Tibial artery (tissue), 4 donors: ENCODE measurements at regions not wholly inside any gene's neighbourhood (a gene's known extent, or its start where the extent isn't known, plus 50 kb on each side); places are given as distances from the start of the nearest gene placed in this dataset.

Source experiments
- DNase-seq, 2 donors: peaks; one replicate each; pipeline ENCODE4 v3.0.0-alpha.2; 2019
- H3K27ac ChIP-seq, 2 donors: fragments of 200-600 bp; sonication (generic) in 1 of 2; 1 replicate in 1 of 2; 2 replicates in 1 of 2; pipeline ENCODE4 v1.5.1; 2018 to 2019; ENCODE audit warnings: mild to moderate bottlenecking in 1 of 2
- H3K27me3 ChIP-seq, 2 donors: fragments of 200-600 bp; sonication (generic) in 1 of 2; one replicate each; pipeline versions ENCODE4 v1.5.1 to v1.6.0; 2016 to 2019
- H3K36me3 ChIP-seq, 3 donors: fragments of 200-600 bp; sonication (generic) in 2 of 3; one replicate each; pipeline ENCODE4 v1.5.1; 2016 to 2019; ENCODE audit warnings: mild to moderate bottlenecking in 2 of 3
- H3K4me1 ChIP-seq, 4 donors: fragments of 200-600 bp; sonication (generic) in 2 of 4; 1 replicate in 3 of 4; 2 replicates in 1 of 4; pipeline ENCODE4 v1.5.1; 2016 to 2019
- H3K4me3 ChIP-seq, 2 donors: fragments of 200-600 bp; sonication (generic) in 1 of 2; 1 replicate in 1 of 2; 2 replicates in 1 of 2; pipeline ENCODE4 v1.5.1; 2018 to 2019; ENCODE audit warnings: mild to moderate bottlenecking in 2 of 2
- H3K9me3 ChIP-seq, 3 donors: fragments of 200-600 bp; sonication (generic) in 1 of 3; one replicate each; pipeline ENCODE4 v1.5.1; 2016 to 2019
- CTCF ChIP-seq, 2 experiments: fragments of 200-600 bp in 1 of 2; fragments of 450-650 bp in 1 of 2; IDR thresholded peaks; one replicate each; pipeline ENCODE4 v1.5.1; 2017 to 2019; ENCODE audit warnings: antibody characterized with exemption in 2 of 2, mild to moderate bottlenecking in 1 of 2, moderate library complexity in 1 of 2
- intact Hi-C: fragments of 100-400 bp; cut with DNase I; formaldehyde crosslinking; loops from one replicate; pipeline ENCODE4 v1.15.0; 2023; ENCODE audit warnings: low total_unique reads

DNA sequence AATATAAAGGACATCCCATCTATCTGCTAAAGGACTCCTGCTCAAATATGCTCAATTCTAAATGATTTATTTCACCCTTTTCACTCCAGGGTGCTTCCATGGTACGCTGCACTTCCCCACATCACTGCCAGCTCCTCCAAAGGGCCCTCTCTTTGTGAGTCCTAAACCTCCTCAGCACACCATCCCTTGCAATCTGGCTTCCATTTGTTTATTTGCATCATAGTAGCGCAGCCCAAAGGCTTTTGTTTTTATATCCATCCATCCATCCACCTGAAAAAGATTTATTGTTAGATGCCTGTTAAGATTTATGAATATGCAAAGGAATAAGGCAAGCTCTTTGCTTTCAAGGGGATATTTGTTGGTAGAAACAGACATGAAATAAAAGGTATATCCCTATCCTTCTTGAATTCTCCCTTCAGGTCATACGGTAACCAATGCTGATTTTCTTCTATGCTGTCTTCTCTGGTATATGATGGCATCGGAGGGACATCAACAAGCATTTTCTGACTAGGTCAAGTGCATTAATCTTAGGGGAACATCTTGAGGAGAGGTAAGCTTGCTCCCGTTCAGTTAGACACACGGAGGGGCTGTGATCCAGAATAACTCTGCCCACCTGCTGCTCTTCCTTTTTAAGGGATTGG, 397.6 kb downstream of the LIG4 start:
- Histone ChIP-seq H3K4me1 (no peaks in the 10 kb centered on the region), H3K4me3 (no peak overlapping the region), H3K9me3 (no peaks in the 10 kb centered on the region), H3K27me3 (no peaks in the 10 kb centered on the region), H3K36me3 (no peaks in the 10 kb centered on the region), H3K27ac (no peak overlapping the region)
- TF ChIP-seq CTCF (IDR thresholded peaks at IDR 0.05): no peak
- no peak for DNase-seq
- intact Hi-C loops: no loop called here

DNA sequence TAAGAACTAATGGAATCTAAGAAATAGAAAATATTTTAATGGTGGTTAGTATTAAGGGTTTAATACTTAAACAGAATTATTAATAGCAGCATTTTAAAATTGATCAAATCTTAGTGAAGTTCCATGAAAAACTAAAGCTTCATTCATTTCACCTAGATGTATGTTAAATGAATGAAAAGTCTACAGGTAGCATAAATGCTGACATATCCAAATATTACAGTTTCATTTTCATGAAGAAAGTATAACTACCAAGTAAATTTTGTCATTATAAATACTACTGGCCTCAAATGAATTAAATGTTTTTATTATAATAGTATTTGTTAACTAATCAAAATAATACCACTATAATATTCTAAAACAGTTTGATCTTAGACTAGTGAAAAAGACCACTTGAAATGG, 403.3 kb downstream of the LIG4 start:
- TF ChIP-seq CTCF (IDR thresholded peaks at IDR 0.05): no peak
- H3K27ac ChIP-seq: no peak overlapping the region
- H3K9me3 ChIP-seq: no peaks in the 10 kb centered on the region
- intact Hi-C loops: no loop called here
- no peak overlapping the region for H3K4me3 ChIP-seq
- no peak for DNase-seq
- H3K27me3 ChIP-seq: no peaks in the 10 kb centered on the region
- no peaks in the 10 kb centered on the region for H3K4me1 ChIP-seq
- H3K36me3 ChIP-seq: no peaks in the 10 kb centered on the region

GRCh38 chr13:107811233-107812013, 403.9 kb downstream of the LIG4 start:
- no peak for DNase-seq
- Histone ChIP-seq H3K9me3 (no peaks in the 10 kb centered on the region), H3K4me1 (no peaks in the 10 kb centered on the region), H3K4me3 (no peak overlapping the region), H3K27ac (no peak overlapping the region), H3K36me3 (no peaks in the 10 kb centered on the region), H3K27me3 (no peaks in the 10 kb centered on the region)
- TF ChIP-seq CTCF (IDR thresholded peaks at IDR 0.05): no peak
- intact Hi-C loops: no loop called here

DNA sequence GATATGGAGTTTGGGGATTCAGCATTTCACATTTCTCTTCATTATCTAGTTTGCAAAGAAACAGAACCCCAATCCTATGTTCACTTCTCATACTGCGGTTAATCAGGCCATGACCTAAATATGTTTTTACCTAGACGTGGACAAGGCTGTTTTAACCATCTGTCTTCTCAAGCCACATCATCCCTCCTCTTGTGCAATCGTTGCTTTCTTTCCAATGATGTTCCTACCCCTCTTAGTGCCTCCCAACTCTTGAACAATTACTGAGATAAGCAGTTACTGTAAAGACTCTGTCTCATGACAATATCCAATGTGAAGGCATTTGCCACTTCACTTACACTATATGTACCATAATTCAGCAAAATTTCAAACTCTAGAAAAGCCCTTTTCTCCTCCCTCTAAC, 406.2 kb downstream of the LIG4 start:
- Histone ChIP-seq H3K27ac (no peak overlapping the region), H3K9me3 (no peaks in the 10 kb centered on the region), H3K27me3 (no peaks in the 10 kb centered on the region), H3K4me3 (no peak overlapping the region), H3K4me1 (no peaks in the 10 kb centered on the region), H3K36me3 (no peaks in the 10 kb centered on the region)
- TF ChIP-seq CTCF (IDR thresholded peaks at IDR 0.05): no peak
- intact Hi-C loops: no loop called here
- no peak for DNase-seq

DNA sequence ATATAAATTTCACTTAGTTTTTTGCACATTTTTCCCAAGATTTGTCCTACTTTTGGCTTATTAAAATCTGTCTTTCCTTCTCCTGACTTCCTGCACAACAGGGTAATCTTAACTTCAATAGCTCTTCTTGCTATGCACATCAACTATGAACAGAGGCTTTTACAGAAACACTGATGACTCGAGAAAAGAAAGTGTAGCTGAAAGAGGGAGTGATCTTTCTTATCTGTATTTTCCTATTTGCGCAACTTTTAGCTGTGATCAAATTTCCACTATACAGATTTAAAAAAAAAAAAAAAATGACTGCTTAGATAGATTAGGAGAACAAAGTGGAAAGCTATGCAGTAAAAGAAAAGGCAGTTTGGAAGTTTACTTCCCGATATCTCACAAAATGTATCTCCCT, 406.9 kb downstream of the LIG4 start:
- DNase-seq: no peak
- no peaks in the 10 kb centered on the region for H3K4me1 ChIP-seq
- no peak for TF ChIP-seq CTCF (IDR thresholded peaks at IDR 0.05)
- H3K36me3 ChIP-seq: no peaks in the 10 kb centered on the region
- H3K4me3 ChIP-seq: no peak overlapping the region
- intact Hi-C loops: no loop called here
- no peaks in the 10 kb centered on the region for H3K27me3 ChIP-seq
- no peaks in the 10 kb centered on the region for H3K9me3 ChIP-seq
- no peak overlapping the region for H3K27ac ChIP-seq
